H1 (cell line): ENCODE measurements at regions not wholly inside any gene's neighbourhood (a gene's known extent, or its start where the extent isn't known, plus 50 kb on each side); places are given as distances from the start of the nearest gene placed in this dataset.

ENCODE experiments used
- CTCF ChIA-PET: fragments of 300-600 bp; sonication (Branson Sonifier 250); formaldehyde crosslinking; loops from one replicate; lab custom pipeline; 2021; ENCODE audit not compliant: partially characterized antibody; lab: Charles Lee
- POLR2A ChIA-PET: fragments of 300-600 bp; sonication (Branson Sonifier 250); formaldehyde crosslinking; loops from one replicate; lab custom pipeline; 2021; ENCODE audit warnings: inconsistent platforms; ENCODE audit not compliant: partially characterized antibody; lab: Charles Lee
- DNase-seq, 2 experiments: peaks; one replicate each; pipeline versions ENCODE4 v3.0.0 to v3.0.0-alpha.2; 2010 to 2022; ENCODE audit warnings: low spot score in 2 of 2, low read depth in 1 of 2, mixed read lengths in 1 of 2
- FAIRE-seq: peaks from 2 replicates; lab custom pipeline; 2011; peaks lifted over from hg19 to GRCh38; lab: Jason Lieb, UNC
- H2AFZ ChIP-seq: 2 replicates; pipeline ENCODE4 v1.8.1; 2012; ENCODE audit warnings: low read length, inconsistent platforms
- H2AK5ac ChIP-seq: 2 replicates; pipeline ENCODE4 v1.6.1; 2013; ENCODE audit warnings: low read depth, low read length
- H2BK120ac ChIP-seq: replicated peaks from 2 replicates; pipeline ENCODE3; 2013; ENCODE audit warnings: low read depth, low read length, inconsistent platforms
- H2BK12ac ChIP-seq: 2 replicates; pipeline ENCODE4 v1.6.1; 2013; ENCODE audit warnings: low read depth, low read length
- H2BK15ac ChIP-seq: 2 replicates; pipeline ENCODE4 v1.6.1; 2013; ENCODE audit warnings: low read length
- H2BK20ac ChIP-seq: 2 replicates; pipeline ENCODE4 v1.6.1; 2013; ENCODE audit warnings: low read length
- H2BK5ac ChIP-seq: 2 replicates; pipeline ENCODE4 v1.6.1; 2013; ENCODE audit warnings: low read depth, low read length
- H3K14ac ChIP-seq: 2 replicates; pipeline ENCODE4 v1.6.1; 2013; ENCODE audit warnings: inconsistent platforms; ENCODE audit not compliant: insufficient read length
- H3K18ac ChIP-seq: 2 replicates; pipeline ENCODE4 v1.6.1; 2013; ENCODE audit warnings: low read length; ENCODE audit errors: extremely low read depth
- H3K23ac ChIP-seq: 2 replicates; pipeline ENCODE4 v1.6.1; 2013; ENCODE audit warnings: inconsistent platforms; ENCODE audit not compliant: insufficient read length
- H3K23me2 ChIP-seq: 2 replicates; pipeline ENCODE4 v1.6.1; 2013; ENCODE audit warnings: low read depth, low read length
- H3K27ac ChIP-seq: 2 replicates; pipeline ENCODE4 v1.6.1; 2011; ENCODE audit warnings: low read depth, low read length, inconsistent platforms
- H3K27me3 ChIP-seq, 4 experiments: replicated peaks in 1 of 4; 1 replicate in 1 of 4; 2 replicates in 3 of 4; pipeline versions ENCODE4 v1.6.1 to v1.8.1; 2011 to 2013; ENCODE audit warnings: low read length in 3 of 4, mild to moderate bottlenecking in 3 of 4, inconsistent platforms in 2 of 4, mixed read lengths in 2 of 4, moderate library complexity in 1 of 4; ENCODE audit not compliant: control insufficient read depth in 3 of 4, insufficient read depth in 3 of 4; ENCODE audit errors: extremely low read depth in 1 of 4
- H3K36me3 ChIP-seq, 4 experiments: 2 replicates each; pipeline versions ENCODE4 v1.6.1 to v1.8.1; 2011 to 2013; ENCODE audit warnings: mild to moderate bottlenecking in 4 of 4, low read length in 3 of 4, moderate library complexity in 2 of 4, control low read depth in 1 of 4, inconsistent platforms in 1 of 4; ENCODE audit not compliant: insufficient read depth in 4 of 4, control insufficient read depth in 2 of 4
- H3K4ac ChIP-seq: replicated peaks from 2 replicates; pipeline ENCODE3; 2013; ENCODE audit warnings: low read length, low read depth, mixed read lengths, inconsistent platforms; ENCODE audit not compliant: insufficient read length
- H3K4me1 ChIP-seq, 4 experiments: replicated peaks in 1 of 4; 1 replicate in 1 of 4; 2 replicates in 3 of 4; pipeline versions ENCODE4 v1.6.1 to v1.8.1; 2011 to 2013; ENCODE audit warnings: low read length in 3 of 4, inconsistent platforms in 2 of 4, mixed read lengths in 1 of 4; ENCODE audit not compliant: insufficient read depth in 4 of 4, control insufficient read depth in 3 of 4
- H3K4me2 ChIP-seq, 2 experiments: 2 replicates each; pipeline versions ENCODE4 v1.6.1 to v1.8.1; 2011 to 2013; ENCODE audit warnings: low read depth in 2 of 2, low read length in 2 of 2, control low read depth in 1 of 2, inconsistent platforms in 1 of 2, mild to moderate bottlenecking in 1 of 2; ENCODE audit not compliant: insufficient read depth in 1 of 2
- H3K4me3 ChIP-seq, 4 experiments: fragments of 200-600, 300-600 bp in 1 of 4; sonication (generic), shearing (Covaris generic), sonication (Bioruptor Twin) in 1 of 4; 2 replicates each; pipeline versions ENCODE4 v1.5.1 to v1.8.1; 2011 to 2016; ENCODE audit warnings: low read length in 4 of 4, low read depth in 3 of 4, control low read depth in 2 of 4, inconsistent platforms in 2 of 4, mild to moderate bottlenecking in 2 of 4, mixed read lengths in 1 of 4, moderate library complexity in 1 of 4; ENCODE audit not compliant: insufficient read depth in 2 of 4; ENCODE audit errors: extremely low read depth in 1 of 4
- H3K56ac ChIP-seq: replicated peaks from 2 replicates; pipeline ENCODE3; 2013; ENCODE audit warnings: low read depth, mild to moderate bottlenecking, mixed read lengths, low read length, inconsistent platforms; ENCODE audit not compliant: insufficient read length
- H3K79me1 ChIP-seq: 2 replicates; pipeline ENCODE4 v1.6.1; 2013; ENCODE audit warnings: low read depth, low read length, control low read depth
- H3K79me2 ChIP-seq, 2 experiments: 2 replicates each; pipeline versions ENCODE4 v1.6.1 to v1.8.1; 2012 to 2013; ENCODE audit warnings: low read length in 2 of 2, mild to moderate bottlenecking in 2 of 2, inconsistent platforms in 1 of 2; ENCODE audit not compliant: insufficient read depth in 2 of 2, control insufficient read depth in 1 of 2
- H3K9ac ChIP-seq, 4 experiments: replicated peaks in 1 of 4; 1 replicate in 1 of 4; 2 replicates in 3 of 4; pipeline versions ENCODE4 v1.6.1 to v1.8.1; 2011 to 2013; ENCODE audit warnings: low read depth in 3 of 4, low read length in 3 of 4, control low read depth in 2 of 4, mild to moderate bottlenecking in 2 of 4, moderate library complexity in 2 of 4, inconsistent platforms in 1 of 4; ENCODE audit errors: extremely low read depth in 1 of 4
- H3K9me3 ChIP-seq, 2 experiments: 2 replicates each; pipeline versions ENCODE4 v1.6.1 to v1.8.1; 2012 to 2013; ENCODE audit warnings: mild to moderate bottlenecking in 2 of 2, moderate library complexity in 2 of 2, control low read depth in 1 of 2, inconsistent platforms in 1 of 2, low read depth in 1 of 2, low read length in 1 of 2, mixed read lengths in 1 of 2; ENCODE audit not compliant: insufficient read depth in 2 of 2
- H4K20me1 ChIP-seq, 2 experiments: replicated peaks in 1 of 2; 2 replicates each; pipeline versions ENCODE3 to v1.8.1; 2011 to 2013; ENCODE audit warnings: inconsistent platforms in 2 of 2, low read length in 2 of 2, mild to moderate bottlenecking in 1 of 2; ENCODE audit not compliant: insufficient read depth in 2 of 2, control insufficient read depth in 1 of 2
- H4K5ac ChIP-seq: 2 replicates; pipeline ENCODE4 v1.6.1; 2013; ENCODE audit warnings: low read length, low read depth, mixed read lengths, inconsistent platforms; ENCODE audit not compliant: insufficient read length
- H4K8ac ChIP-seq: 2 replicates; pipeline ENCODE4 v1.8.0; 2013; ENCODE audit warnings: mild to moderate bottlenecking, moderate library complexity, low read length, inconsistent platforms; ENCODE audit not compliant: insufficient read depth; ENCODE audit errors: extremely low read depth
- H4K91ac ChIP-seq: replicated peaks from 2 replicates; pipeline ENCODE3; 2013; ENCODE audit warnings: low read length, mixed read lengths, inconsistent platforms; ENCODE audit not compliant: insufficient read length
- CHD1 ChIP-seq: IDR thresholded peaks from 2 replicates; pipeline ENCODE4 v1.6.1; 2012; ENCODE audit warnings: low read depth, low read length, improper control_type of control experiment
- E2F6 ChIP-seq: IDR thresholded peaks from 2 replicates; pipeline ENCODE4 v1.6.1; 2012; ENCODE audit warnings: inconsistent platforms
- JUND ChIP-seq: IDR thresholded peaks from 2 replicates; pipeline ENCODE4 v1.6.1; 2011; ENCODE audit warnings: mild to moderate bottlenecking, improper control_type of control experiment, low read length
- KDM1A ChIP-seq: fragments of 200-600, 300-600 bp; sonication (generic); IDR thresholded peaks from 2 replicates; pipeline ENCODE4 v1.7.1; 2016; ENCODE audit warnings: mild to moderate bottlenecking, low read length, borderline replicate concordance
- NRF1 ChIP-seq: IDR thresholded peaks from 2 replicates; pipeline ENCODE4 v1.6.1; 2011; ENCODE audit warnings: mild to moderate bottlenecking, low read depth, low read length, improper control_type of control experiment
- POLR2A ChIP-seq, 2 experiments: IDR thresholded peaks; 1 replicate in 1 of 2; 2 replicates in 1 of 2; pipeline ENCODE4 v1.6.1; 2011; ENCODE audit warnings: low read depth in 2 of 2, low read length in 2 of 2, mild to moderate bottlenecking in 2 of 2; ENCODE audit errors: control extremely low read depth in 1 of 2
- POU5F1 ChIP-seq: IDR thresholded peaks from 2 replicates; pipeline ENCODE4 v1.6.1; 2011; ENCODE audit warnings: low read depth, mild to moderate bottlenecking, low read length, moderate library complexity
- RFX5 ChIP-seq: IDR thresholded peaks from 2 replicates; pipeline ENCODE4 v1.6.1; 2011; ENCODE audit warnings: low read depth, low read length, improper control_type of control experiment, borderline replicate concordance
- SAP30 ChIP-seq: fragments of 300-600 bp; sonication (generic); IDR thresholded peaks from 2 replicates; pipeline ENCODE4 v1.7.1; 2012; ENCODE audit warnings: low read length, moderate library complexity, mild to moderate bottlenecking, inconsistent platforms; ENCODE audit not compliant: insufficient read depth, insufficient replicate concordance
- SIX5 ChIP-seq: IDR thresholded peaks from 2 replicates; pipeline ENCODE4 v1.6.1; 2011; ENCODE audit warnings: mild to moderate bottlenecking, low read depth, low read length
- TAF7 ChIP-seq: optimal IDR thresholded peaks from 2 replicates; pipeline ENCODE3; 2011; ENCODE audit warnings: low read depth, mild to moderate bottlenecking, inconsistent platforms, low read length, moderate library complexity, borderline replicate concordance
- WGBS, 2 experiments: shearing (Covaris generic) in 1 of 2; methylation state at CpG; one replicate each; pipeline versions ENCODE4 v1.1.6 to v1.1.7; 2013 to 2015; ENCODE audit warnings: low lambda C conversion rate in 2 of 2, mixed read lengths in 2 of 2, inconsistent platforms in 1 of 2, low coverage in 1 of 2, missing lambda C conversion rate in 1 of 2; ENCODE audit not compliant: insufficient replicate concordance in 2 of 2, insufficient coverage in 1 of 2, insufficient read length in 1 of 2; ENCODE audit errors: extremely low coverage in 1 of 2, missing lambda C conversion rate in 1 of 2; 5-methylcytosine and 5-hydroxymethylcytosine counted together

GRCh38 chr14:97028382-97028781, 231.2 kb downstream of the VRK1 start:
- Histone ChIP-seq H2AFZ (no peak overlapping the region), H3K36me3 (no peaks in the 10 kb centered on the region), H4K91ac (no peak overlapping the region), H3K27me3 (peaks cover 4 to 18% (median 10%) of the 10 kb centered on the region in 4 experiments; a peak in 6 of 7 replicates), H3K79me1 (no peaks in the 10 kb centered on the region), H2BK20ac (peak overlapping the region; percentile 67), H4K8ac (no peak overlapping the region), H3K23me2 (peaks cover 6% of the 10 kb centered on the region), H3K4me3 (no peak overlapping the region), H3K4ac (no peak overlapping the region), H2BK15ac (no peak overlapping the region), H3K79me2 (no peaks in the 10 kb centered on the region), H2AK5ac (no peak overlapping the region), H2BK12ac (no peak overlapping the region), H2BK5ac (0 out of 2 replicates have a peak overlapping the region, but pooled peaks have one; percentile 63), H4K5ac (no peak overlapping the region), H3K9me3 (no peaks in the 10 kb centered on the region), H3K4me1 (peaks cover 15 to 42% (median 33%) of the 10 kb centered on the region in 4 experiments), H3K9ac (no peak overlapping the region), H3K23ac (no peak overlapping the region), H3K4me2 (no peak overlapping the region), H2BK120ac (no peak overlapping the region), H3K27ac (no peak overlapping the region), H4K20me1 (no peaks in the 10 kb centered on the region), H3K56ac (no peak overlapping the region), H3K18ac (no peak overlapping the region; the same call in 1 of the 2 replicates), H3K14ac (no peak overlapping the region)
- no peak for TF ChIP-seq POU5F1
- TF ChIP-seq JUND: no peak
- no peak for TF ChIP-seq RFX5
- no peak for TF ChIP-seq NRF1
- TF ChIP-seq POLR2A (IDR thresholded peaks at IDR 0.05; ENCODE audit: control extremely low read depth in 1 of 2, low read depth in 2 of 2, low read length in 2 of 2): no peak
- no peak for TF ChIP-seq CHD1
- TF ChIP-seq KDM1A: no peak
- TF ChIP-seq SAP30: no peak
- no peak for TF ChIP-seq SIX5
- no peak for TF ChIP-seq TAF7
- TF ChIP-seq E2F6: no peak
- DNase-seq (no peak), FAIRE-seq (no peak)
- WGBS, 2 experiments: 65% methylated on average over 1 of the region's 1 CpG; no CpG with 5 or more reads in 1 of the 2 experiments
- POLR2A ChIA-PET: no interaction called here
- CTCF ChIA-PET: interaction anchor here (1.1 to 1.5 kb wide), 3 partner anchors 10 to 93 kb away, joined by 3 to 5 read pairs (median 3); no protein-coding TSS in a partner anchor
